HepG2 (cell line): ENCODE measurements at regions not wholly inside any gene's neighbourhood (a gene's known extent, or its start where the extent isn't known, plus 50 kb on each side); places are given as distances from the start of the nearest gene placed in this dataset.

Source experiments
- ASH2L ChIP-seq: fragments of 300-600, 200-600 bp; sonication (generic); IDR thresholded peaks from 2 replicates; pipeline ENCODE4 v1.7.0; 2017; ENCODE audit warnings: low read depth, mild to moderate bottlenecking, moderate library complexity, mixed read lengths, low read length; ENCODE audit not compliant: insufficient read length
- HDAC6 ChIP-seq: fragments of 200-600 bp; sonication (generic); IDR thresholded peaks from 2 replicates; pipeline ENCODE4 v1.7.0; 2017; ENCODE audit warnings: mild to moderate bottlenecking, antibody characterized with exemption, low read length, low read depth
- HMGXB3 ChIP-seq: sonication (generic); formaldehyde crosslinking; IDR thresholded peaks from 2 replicates; pipeline ENCODE4 v1.4.0; 2020; ENCODE audit warnings: missing genetic modification reagents, borderline replicate concordance
- HNRNPK ChIP-seq: fragments of 200-400 bp; formaldehyde crosslinking; IDR thresholded peaks from 2 replicates; pipeline ENCODE4 v1.6.1; 2018; ENCODE audit warnings: low read length, low read depth, moderate library complexity, mild to moderate bottlenecking; ENCODE audit not compliant: poor library complexity, severe bottlenecking
- KAT8 ChIP-seq: IDR thresholded peaks from 2 replicates; pipeline ENCODE4 v1.6.1; 2016; ENCODE audit warnings: missing genetic modification reagents, missing compliant biosample characterization
- MEIS2 ChIP-seq: sonication (generic); formaldehyde crosslinking; IDR thresholded peaks from 2 replicates; pipeline ENCODE4 v1.9.0; 2021; ENCODE audit warnings: mild to moderate bottlenecking, missing genetic modification reagents
- NR0B2 ChIP-seq: sonication (generic); formaldehyde crosslinking; IDR thresholded peaks from 2 replicates; pipeline ENCODE4 v1.4.0; 2020; ENCODE audit warnings: mild to moderate bottlenecking, missing genetic modification reagents
- SOX5 ChIP-seq: IDR thresholded peaks from 2 replicates; pipeline ENCODE4 v1.6.1; 2016; ENCODE audit warnings: borderline replicate concordance
- TBL1XR1 ChIP-seq: fragments of 150-350 bp; IDR thresholded peaks from 2 replicates; pipeline ENCODE4 v1.6.1; 2014; ENCODE audit warnings: borderline replicate concordance, low read length; ENCODE audit not compliant: partially characterized antibody
- THAP11 ChIP-seq: IDR thresholded peaks from 2 replicates; pipeline ENCODE4 v1.6.1; 2016; ENCODE audit warnings: missing biosample characterization, missing genetic modification reagents
- TOPORS ChIP-seq: sonication (generic); formaldehyde crosslinking; IDR thresholded peaks from 2 replicates; pipeline ENCODE4 v1.8.0; 2023; ENCODE audit warnings: mild to moderate bottlenecking, missing genetic modification reagents
- ZKSCAN8 ChIP-seq: IDR thresholded peaks from 2 replicates; pipeline ENCODE4 v1.6.1; 2016; ENCODE audit warnings: borderline replicate concordance, missing genetic modification reagents, missing compliant biosample characterization
- ZNF20 ChIP-seq: sonication (generic); formaldehyde crosslinking; IDR thresholded peaks from 2 replicates; pipeline ENCODE4 v1.4.0; 2020; ENCODE audit warnings: mild to moderate bottlenecking, moderate library complexity, missing genetic modification reagents
- ZNF276 ChIP-seq: sonication (generic); formaldehyde crosslinking; IDR thresholded peaks from 2 replicates; pipeline ENCODE4 v1.4.0; 2020; ENCODE audit warnings: mild to moderate bottlenecking, low read depth, missing genetic modification reagents
- ZNF513 ChIP-seq: sonication (generic); formaldehyde crosslinking; conservative IDR thresholded peaks from 2 replicates; pipeline ENCODE4 v1.5.0; 2020; ENCODE audit warnings: missing genetic modification reagents
- ZNF607 ChIP-seq: sonication (generic); formaldehyde crosslinking; IDR thresholded peaks from 2 replicates; pipeline ENCODE4 v1.5.1; 2020; ENCODE audit warnings: missing genetic modification reagents, mild to moderate bottlenecking, borderline replicate concordance
- ZNF644 ChIP-seq: IDR thresholded peaks from 2 replicates; pipeline ENCODE4 v1.6.1; 2016; ENCODE audit warnings: low read depth
- ZNF652 ChIP-seq: IDR thresholded peaks from 2 replicates; pipeline ENCODE4 v1.6.1; 2016; ENCODE audit warnings: low read depth, borderline replicate concordance
- ZNF709 ChIP-seq: sonication (generic); formaldehyde crosslinking; IDR thresholded peaks from 2 replicates; pipeline ENCODE4 v1.5.0; 2020; ENCODE audit warnings: mild to moderate bottlenecking, missing genetic modification reagents
- TF ChIP-seq, protein P1 (sequence below): IDR thresholded peaks from 2 replicates; pipeline ENCODE4 v1.6.1; 2016

- no peak for TF ChIP-seq NR0B2
- 0 out of 2 replicates have a peak, but pooled peaks have one; percentile 27 for TF ChIP-seq TOPORS
- peak; percentile 91 for TF ChIP-seq HMGXB3
- TF ChIP-seq ZKSCAN8 (CRISPR knock-in tag): peak; percentile 90
- TF ChIP-seq ZNF644: peak; percentile 96
- TF ChIP-seq ZNF276 (CRISPR knock-in tag): no peak
- peak; percentile 82; the same call in 1 of the 2 replicates for TF ChIP-seq KAT8
- no peak for TF ChIP-seq HDAC6
- TF ChIP-seq, protein P1, sequence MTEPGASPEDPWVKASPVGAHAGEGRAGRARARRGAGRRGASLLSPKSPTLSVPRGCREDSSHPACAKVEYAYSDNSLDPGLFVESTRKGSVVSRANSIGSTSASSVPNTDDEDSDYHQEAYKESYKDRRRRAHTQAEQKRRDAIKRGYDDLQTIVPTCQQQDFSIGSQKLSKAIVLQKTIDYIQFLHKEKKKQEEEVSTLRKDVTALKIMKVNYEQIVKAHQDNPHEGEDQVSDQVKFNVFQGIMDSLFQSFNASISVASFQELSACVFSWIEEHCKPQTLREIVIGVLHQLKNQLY (CRISPR knock-in tag): peak; percentile 84
- TF ChIP-seq MEIS2 (CRISPR knock-in tag): peak; percentile 82
- TF ChIP-seq ZNF652 (CRISPR knock-in tag): peak; percentile 43
- peak; percentile 16 for TF ChIP-seq HNRNPK
- no peak for TF ChIP-seq ZNF20
- TF ChIP-seq THAP11 (CRISPR knock-in tag): peak; percentile 62
- TF ChIP-seq ZNF709 (CRISPR knock-in tag): no peak
- peak; percentile 47; the same call in 1 of the 2 replicates for TF ChIP-seq ZNF607 (CRISPR knock-in tag)
- peak; percentile 74 for TF ChIP-seq TBL1XR1
- TF ChIP-seq ZNF513: no peak
- TF ChIP-seq SOX5 (CRISPR knock-in tag): peak; percentile 98
- TF ChIP-seq ASH2L: peak; percentile 85
Observed at GRCh38 chr3:30258426-30259392, 347.7 kb upstream of the TGFBR2 start (continued).
